HCT116 (cell line): ENCODE measurements at regions not wholly inside any gene's neighbourhood (a gene's known extent, or its start where the extent isn't known, plus 50 kb on each side); places are given as distances from the start of the nearest gene placed in this dataset.

ENCODE experiments used
- ATAC-seq: fragments of 200-7000 bp; cut with Tn5 transposase; 2 replicates; pipeline ENCODE4 v1.9.1; 2020; ENCODE audit warnings: mild to moderate bottlenecking, moderate library complexity
- BruUV-seq: library from RNA; stranded (reverse); fragments of 400-500 nt; replicated peaks from 2 replicates; lab custom pipeline; 2021; lab: Mats Ljungman, UMichigan
- CTCF ChIA-PET: fragments of 300-600 bp; sonication (Branson Sonifier 250); formaldehyde crosslinking; loops from one replicate; lab custom pipeline; 2021; ENCODE audit warnings: antibody characterized with exemption; lab: Charles Lee
- POLR2A ChIA-PET: fragments of 300-600, 350-600 bp; sonication (Branson Sonifier 250); formaldehyde crosslinking; loops from one replicate; lab custom pipeline; 2021; ENCODE audit warnings: antibody characterized with exemption; lab: Charles Lee
- RAD21 ChIA-PET, 2 experiments: fragments of 300-600 bp; sonication (Branson Sonifier 250); formaldehyde crosslinking; loops; one replicate each; lab custom pipeline; 2023; ENCODE audit warnings: low total read pairs in 2 of 2; ENCODE audit not compliant: uncharacterized antibody in 2 of 2, unreplicated experiment in 2 of 2, low non-redundant PET in 1 of 2; lab: Charles Lee
- DNase-seq: peaks from one replicate; pipeline ENCODE4 v3.0.0-alpha.2; 2010; ENCODE audit warnings: low read depth, low spot score
- H2AFZ ChIP-seq: fragments of 200-600 bp; shearing (Covaris generic), sonication (generic); 2 replicates; pipeline ENCODE4 v1.6.1; 2017; ENCODE audit warnings: low read depth, mixed run types, mixed read lengths, antibody characterized with exemption, low read length; ENCODE audit not compliant: poor library complexity, severe bottlenecking
- H3K27ac ChIP-seq: 2 replicates; pipeline ENCODE4 v1.5.1; 2012; ENCODE audit warnings: low read depth, low read length
- H3K27me3 ChIP-seq: fragments of 200-600 bp; sonication (generic); 2 replicates; pipeline ENCODE4 v1.6.1; 2016; ENCODE audit warnings: mixed run types, low read length, mixed read lengths; ENCODE audit not compliant: insufficient read depth
- H3K36me3 ChIP-seq, 2 experiments: fragments of 200-500 bp in 1 of 2; fragments of 200-600 bp in 1 of 2; sonication (Bioruptor generic) in 1 of 2; sonication (generic) in 1 of 2; 2 replicates each; pipeline versions ENCODE4 v1.5.1 to v1.6.1; 2014 to 2016; ENCODE audit warnings: low read length in 2 of 2, inconsistent platforms in 1 of 2, mixed read lengths in 1 of 2, mixed run types in 1 of 2; ENCODE audit not compliant: insufficient read depth in 2 of 2, control insufficient read depth in 1 of 2
- H3K4me1 ChIP-seq, 2 experiments: fragments of 200-600 bp in 1 of 2; sonication (generic) in 1 of 2; 2 replicates each; pipeline versions ENCODE4 v1.5.1 to v1.6.1; 2012 to 2017; ENCODE audit warnings: low read length in 2 of 2, inconsistent platforms in 1 of 2, mild to moderate bottlenecking in 1 of 2, mixed read lengths in 1 of 2, mixed run types in 1 of 2, moderate library complexity in 1 of 2; ENCODE audit not compliant: insufficient read depth in 2 of 2, control insufficient read depth in 1 of 2
- H3K4me2 ChIP-seq: fragments of 200-600 bp; sonication (generic); 2 replicates; pipeline ENCODE4 v1.6.1; 2017; ENCODE audit warnings: mixed run types, low read length, mixed read lengths
- H3K4me3 ChIP-seq, 2 experiments: fragments of 200-600 bp in 1 of 2; sonication (generic) in 1 of 2; replicated peaks in 1 of 2; 2 replicates each; pipeline ENCODE4 v1.5.1; 2011 to 2016; ENCODE audit warnings: low read length in 2 of 2, control low read depth in 1 of 2, low read depth in 1 of 2, mild to moderate bottlenecking in 1 of 2, mixed read lengths in 1 of 2, mixed run types in 1 of 2
- H3K79me2 ChIP-seq: fragments of 200-600 bp; sonication (generic); 2 replicates; pipeline ENCODE4 v1.6.1; 2017; ENCODE audit warnings: mild to moderate bottlenecking, mixed run types, low read length, moderate library complexity, mixed read lengths; ENCODE audit not compliant: insufficient read depth
- H3K9ac ChIP-seq: fragments of 200-600 bp; sonication (generic); 2 replicates; pipeline ENCODE4 v1.6.1; 2016; ENCODE audit warnings: low read length, mixed read lengths
- H3K9me2 ChIP-seq: fragments of 200-600 bp; sonication (generic), shearing (Covaris generic); 2 replicates; pipeline ENCODE4 v1.6.1; 2017; ENCODE audit warnings: mixed run types, mild to moderate bottlenecking, moderate library complexity; ENCODE audit not compliant: insufficient read depth
- H3K9me3 ChIP-seq, 2 experiments: fragments of 200-500 bp in 1 of 2; fragments of 200-600 bp in 1 of 2; sonication (Bioruptor generic) in 1 of 2; sonication (generic) in 1 of 2; 2 replicates each; pipeline ENCODE4 v1.6.1; 2014 to 2017; ENCODE audit warnings: low read length in 2 of 2, mixed read lengths in 2 of 2, inconsistent platforms in 1 of 2, low read depth in 1 of 2, mild to moderate bottlenecking in 1 of 2, mixed run types in 1 of 2, moderate library complexity in 1 of 2; ENCODE audit not compliant: control insufficient read depth in 1 of 2, insufficient read depth in 1 of 2
- H4K20me1 ChIP-seq: fragments of 200-600 bp; sonication (generic), shearing (Covaris generic); 2 replicates; pipeline ENCODE4 v1.6.1; 2017; ENCODE audit warnings: mixed run types, mild to moderate bottlenecking, moderate library complexity; ENCODE audit not compliant: insufficient read depth
- ATF3 ChIP-seq: IDR thresholded peaks from 2 replicates; pipeline ENCODE4 v1.6.1; 2012
- CBX3 ChIP-seq: IDR thresholded peaks from 2 replicates; pipeline ENCODE4 v1.6.1; 2012; ENCODE audit warnings: low read depth
- CEBPB ChIP-seq: IDR thresholded peaks from 2 replicates; pipeline ENCODE4 v1.6.1; 2012; ENCODE audit warnings: low read depth
- EGR1 ChIP-seq: IDR thresholded peaks from 2 replicates; pipeline ENCODE4 v1.6.1; 2012; ENCODE audit warnings: low read depth
- ELF1 ChIP-seq: IDR thresholded peaks from 2 replicates; pipeline ENCODE4 v1.6.1; 2012; ENCODE audit warnings: low read depth, borderline replicate concordance
- EZH2 ChIP-seq: fragments of 200-600 bp; sonication (generic); IDR thresholded peaks from 2 replicates; pipeline ENCODE4 v1.6.1; 2017; ENCODE audit warnings: antibody characterized with exemption, mixed run types
- EZH2phosphoT487 ChIP-seq: fragments of 200-600 bp; IDR thresholded peaks from 2 replicates; pipeline ENCODE4 v1.6.1; 2018; ENCODE audit warnings: antibody characterized with exemption, borderline replicate concordance
- JUND ChIP-seq: IDR thresholded peaks from 2 replicates; pipeline ENCODE4 v1.6.1; 2012
- MAX ChIP-seq: IDR thresholded peaks from 2 replicates; pipeline ENCODE4 v1.6.1; 2012
- POLR2A ChIP-seq: IDR thresholded peaks from 2 replicates; pipeline ENCODE4 v1.7.0; 2011; ENCODE audit warnings: borderline replicate concordance; ENCODE audit not compliant: insufficient read depth, insufficient read length; ENCODE audit errors: extremely low read depth
- POLR2AphosphoS5 ChIP-seq: IDR thresholded peaks from 2 replicates; pipeline ENCODE4 v1.6.1; 2011; ENCODE audit warnings: mild to moderate bottlenecking, low read depth, low read length, moderate library complexity
- RAD21 ChIP-seq: IDR thresholded peaks from 2 replicates; pipeline ENCODE4 v1.6.1; 2012; ENCODE audit warnings: low read depth, mild to moderate bottlenecking
- REST ChIP-seq: IDR thresholded peaks from 2 replicates; pipeline ENCODE4 v1.6.1; 2012; ENCODE audit warnings: low read depth
- SIN3A ChIP-seq: IDR thresholded peaks from 2 replicates; pipeline ENCODE4 v1.6.1; 2012; ENCODE audit warnings: low read depth
- SRF ChIP-seq: IDR thresholded peaks from 2 replicates; pipeline ENCODE4 v1.6.1; 2012; ENCODE audit warnings: low read depth
- YY1 ChIP-seq: IDR thresholded peaks from 2 replicates; pipeline ENCODE4 v1.6.1; 2011; ENCODE audit warnings: low read length, low read depth, moderate library complexity, mild to moderate bottlenecking; ENCODE audit not compliant: insufficient replicate concordance; ENCODE audit errors: extremely low read depth
- ZBTB33 ChIP-seq: IDR thresholded peaks from 2 replicates; pipeline ENCODE4 v1.6.1; 2011; ENCODE audit warnings: mild to moderate bottlenecking, low read length, moderate library complexity; ENCODE audit not compliant: insufficient replicate concordance; ENCODE audit errors: extremely low read depth
- ZFX ChIP-seq: fragments of 450-650 bp; IDR thresholded peaks from 2 replicates; pipeline ENCODE4 v1.6.1; 2017
- ZNF274 ChIP-seq: fragments of 200-500 bp; sonication (Bioruptor generic); IDR thresholded peaks from 2 replicates; pipeline ENCODE4 v1.6.1; 2014; ENCODE audit warnings: mild to moderate bottlenecking, low read depth, low read length, inconsistent platforms
- intact Hi-C: fragments of 100-400 bp; cut with micrococcal nuclease; formaldehyde crosslinking; loops from 2 replicates; pipeline ENCODE4 v1.10.0; 2022

- Histone ChIP-seq H3K4me3 (no peak overlapping the region), H3K4me1 (no peaks in the 10 kb centered on the region), H3K9me2 (no peaks in the 10 kb centered on the region), H3K27ac (no peak overlapping the region), H3K27me3 (no peaks in the 10 kb centered on the region), H3K36me3 (no peaks in the 10 kb centered on the region), H3K9ac (no peak overlapping the region)
- CTCF ChIA-PET: interaction anchor here (1.2 kb wide), 1 partner anchor 169 kb away, joined by 3 read pairs; no protein-coding TSS in a partner anchor
- DNase-seq (no peak), ATAC-seq (no peak)
- BruUV-seq: no TSS peak
- TF ChIP-seq ZBTB33: no peak
- TF ChIP-seq POLR2A: no peak
- TF ChIP-seq JUND: no peak
- no peak for TF ChIP-seq CEBPB
- TF ChIP-seq CBX3: no peak
- no peak for TF ChIP-seq ZNF274
- TF ChIP-seq SRF: no peak
- no peak for TF ChIP-seq REST
- TF ChIP-seq POLR2AphosphoS5: no peak
- no peak for TF ChIP-seq ZFX
- no peak for TF ChIP-seq YY1
- no peak for TF ChIP-seq MAX
- TF ChIP-seq ATF3: no peak
- TF ChIP-seq RAD21: no peak
- no peak for TF ChIP-seq EZH2phosphoT487
- TF ChIP-seq ELF1: no peak
- no peak for TF ChIP-seq SIN3A
- TF ChIP-seq EZH2: no peak
- no peak for TF ChIP-seq EGR1
- TF ChIP-seq, all 23 proteins: peak for 0
- Histone ChIP-seq H3K4me2 (no peak overlapping the region), H3K9me3 (no peaks in the 10 kb centered on the region), H4K20me1 (no peaks in the 10 kb centered on the region), H3K79me2 (no peaks in the 10 kb centered on the region), H2AFZ (no peak overlapping the region)
- intact Hi-C loops: no loop called here
- ChIA-PET RAD21 (no interaction called here), POLR2A (no interaction called here)
These were observed 169.6 kb downstream of the GASK1B start for GRCh38 chr4:158003212-158003611.
